MCF 10A (cell line): ENCODE measurements at regions not wholly inside any gene's neighbourhood (a gene's known extent, or its start where the extent isn't known, plus 50 kb on each side); places are given as distances from the start of the nearest gene placed in this dataset.

ENCODE experiments used
- BruUV-seq: library from RNA; stranded (reverse); fragments of 400-500 nt; replicated peaks from 2 replicates; lab custom pipeline; 2021; lab: Mats Ljungman, UMichigan
- CTCF ChIA-PET: fragments of 300-600 bp; sonication (Branson Sonifier 250); formaldehyde crosslinking; extraction: SDS; loops from one replicate; lab custom pipeline; 2021; ENCODE audit warnings: antibody characterized with exemption, inconsistent platforms; lab: Yijun Ruan, JAX
- POLR2A ChIA-PET: fragments of 300-600, 350-650 bp; sonication (Branson Sonifier 250); formaldehyde crosslinking; extraction: SDS; loops from one replicate; lab custom pipeline; 2020; ENCODE audit warnings: antibody characterized with exemption, inconsistent platforms; lab: Yijun Ruan, JAX
- DNase-seq: peaks from one replicate; pipeline ENCODE4 v3.0.0-alpha.2; 2018; ENCODE audit not compliant: unreplicated experiment
- H3K27ac Mint-ChIP-seq: one replicate; pipeline ENCODE4 v1.8.0; 2022; ENCODE audit warnings: mild to moderate bottlenecking, low read depth, mixed read lengths; ENCODE audit not compliant: unreplicated experiment
- H3K27me3 Mint-ChIP-seq: one replicate; pipeline ENCODE4 v1.8.0; 2022; ENCODE audit warnings: mixed read lengths; ENCODE audit not compliant: insufficient read depth, unreplicated experiment
- H3K36me3 Mint-ChIP-seq: one replicate; pipeline ENCODE4 v1.8.0; 2022; ENCODE audit warnings: mild to moderate bottlenecking, moderate library complexity, mixed read lengths; ENCODE audit not compliant: insufficient read depth, unreplicated experiment
- H3K4me1 Mint-ChIP-seq: one replicate; pipeline ENCODE4 v1.8.0; 2022; ENCODE audit warnings: mixed read lengths; ENCODE audit not compliant: insufficient read depth, unreplicated experiment
- H3K4me3 Mint-ChIP-seq: one replicate; pipeline ENCODE4 v1.8.0; 2022; ENCODE audit warnings: mild to moderate bottlenecking, moderate library complexity, mixed read lengths; ENCODE audit not compliant: unreplicated experiment
- H3K9me3 Mint-ChIP-seq: one replicate; pipeline ENCODE4 v1.8.0; 2022; ENCODE audit warnings: mixed read lengths; ENCODE audit not compliant: unreplicated experiment
- intact Hi-C: fragments of 100-400 bp; cut with micrococcal nuclease; formaldehyde crosslinking; loops from 2 replicates; pipeline ENCODE4 v1.14.1; 2022
- TF ChIP-seq, protein P1 (sequence below): fragments of 200-600 bp; IDR thresholded peaks from one replicate; pipeline ENCODE4 v1.8.0; 2022; ENCODE audit warnings: antibody characterized with exemption, mild to moderate bottlenecking; ENCODE audit not compliant: unreplicated experiment

GRCh38 chr5:67259548-67260215, 63.1 kb upstream of the CD180 start:
- peaks cover 59% of the 10 kb centered on the region for H3K4me1 Mint-ChIP-seq
- intact Hi-C loops = no loop called here
- BruUV-seq = no TSS peak
- H3K27me3 Mint-ChIP-seq = no peaks in the 10 kb centered on the region
- ChIA-PET POLR2A (interaction anchor here (0.6 to 4.4 kb wide), 4 partner anchors 9 to 777 kb away, joined by 3 to 63 read pairs (median 12); no protein-coding TSS in a partner anchor), CTCF (no interaction called here)
- peak overlapping the region; percentile 98 for H3K27ac Mint-ChIP-seq
- TF ChIP-seq, protein P1, sequence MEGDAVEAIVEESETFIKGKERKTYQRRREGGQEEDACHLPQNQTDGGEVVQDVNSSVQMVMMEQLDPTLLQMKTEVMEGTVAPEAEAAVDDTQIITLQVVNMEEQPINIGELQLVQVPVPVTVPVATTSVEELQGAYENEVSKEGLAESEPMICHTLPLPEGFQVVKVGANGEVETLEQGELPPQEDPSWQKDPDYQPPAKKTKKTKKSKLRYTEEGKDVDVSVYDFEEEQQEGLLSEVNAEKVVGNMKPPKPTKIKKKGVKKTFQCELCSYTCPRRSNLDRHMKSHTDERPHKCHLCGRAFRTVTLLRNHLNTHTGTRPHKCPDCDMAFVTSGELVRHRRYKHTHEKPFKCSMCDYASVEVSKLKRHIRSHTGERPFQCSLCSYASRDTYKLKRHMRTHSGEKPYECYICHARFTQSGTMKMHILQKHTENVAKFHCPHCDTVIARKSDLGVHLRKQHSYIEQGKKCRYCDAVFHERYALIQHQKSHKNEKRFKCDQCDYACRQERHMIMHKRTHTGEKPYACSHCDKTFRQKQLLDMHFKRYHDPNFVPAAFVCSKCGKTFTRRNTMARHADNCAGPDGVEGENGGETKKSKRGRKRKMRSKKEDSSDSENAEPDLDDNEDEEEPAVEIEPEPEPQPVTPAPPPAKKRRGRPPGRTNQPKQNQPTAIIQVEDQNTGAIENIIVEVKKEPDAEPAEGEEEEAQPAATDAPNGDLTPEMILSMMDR = no peak
- H3K36me3 Mint-ChIP-seq = peaks cover 6% of the 10 kb centered on the region
- no peak overlapping the region for H3K4me3 Mint-ChIP-seq
- DNase-seq = no peak
- peaks cover 10% of the 10 kb centered on the region for H3K9me3 Mint-ChIP-seq

DNA sequence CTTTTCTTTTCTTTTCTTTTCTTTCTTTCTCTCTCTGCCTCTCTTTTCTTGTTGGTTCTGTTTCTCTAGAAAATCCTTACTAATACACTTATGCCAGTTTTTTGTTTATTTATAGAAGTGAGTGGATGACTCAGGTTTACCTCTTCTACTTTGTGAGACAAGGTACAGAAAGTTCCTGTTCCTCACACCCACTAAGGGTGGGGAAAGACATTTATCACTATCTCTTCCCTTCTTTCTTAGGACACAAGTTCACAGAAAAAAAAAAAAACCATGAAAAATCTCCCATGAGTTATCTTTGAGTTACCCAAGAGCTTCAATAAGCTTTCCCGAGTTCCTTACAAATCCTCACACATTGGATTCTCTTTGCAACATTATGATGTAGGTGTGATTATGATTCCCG, 60.9 kb upstream of the CD180 start:
- no peaks in the 10 kb centered on the region for H3K27me3 Mint-ChIP-seq
- peaks cover 44% of the 10 kb centered on the region for H3K4me1 Mint-ChIP-seq
- TF ChIP-seq, protein P1 = no peak
- H3K27ac Mint-ChIP-seq = peak overlapping the region; percentile 98
- H3K36me3 Mint-ChIP-seq = peaks cover 6% of the 10 kb centered on the region
- no TSS peak for BruUV-seq
- intact Hi-C loops = no loop called here
- DNase-seq = peak; percentile 95
- ChIA-PET POLR2A (interaction anchor here (0.6 to 4.4 kb wide), 16 partner anchors 9 to 1074 kb away, joined by 3 to 63 read pairs (median 4); no protein-coding TSS in a partner anchor), CTCF (interaction anchor here (0.6 to 1.3 kb wide), 3 partner anchors 11 to 995 kb away, joined by 3 to 6 read pairs (median 4); no protein-coding TSS in a partner anchor)
- peak overlapping the region; percentile 22 for H3K4me3 Mint-ChIP-seq
- H3K9me3 Mint-ChIP-seq = no peaks in the 10 kb centered on the region

DNA sequence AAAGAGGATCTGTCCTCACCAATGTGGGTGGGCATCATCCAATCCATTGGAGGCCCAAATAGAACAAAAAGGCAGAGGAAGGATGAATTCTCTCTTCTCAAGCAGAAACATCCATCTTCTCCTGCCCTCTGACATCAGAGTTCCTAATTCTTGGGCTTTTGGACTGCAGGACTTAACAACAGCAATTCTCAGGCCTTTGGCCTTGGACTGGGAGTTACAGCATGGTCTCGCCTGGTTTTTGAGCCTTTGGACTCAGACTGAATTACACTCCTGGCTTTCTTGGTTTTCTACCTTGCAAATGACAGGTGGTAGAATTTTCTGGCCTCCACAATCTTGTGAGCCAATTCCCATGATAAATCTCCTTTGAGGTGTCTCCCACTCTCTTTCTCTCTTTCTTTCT, 60.5 kb upstream of the CD180 start:
- BruUV-seq = TSS peak; percentile 93
- CTCF ChIA-PET = no interaction called here
- TF ChIP-seq, protein P1 = no peak

GRCh38 chr5:67255881-67256280, 59.3 kb upstream of the CD180 start:
- Mint-ChIP-seq H3K27me3 (no peaks in the 10 kb centered on the region), H3K27ac (peak overlapping the region; percentile 98), H3K4me1 (peaks cover 40% of the 10 kb centered on the region), H3K4me3 (no peak overlapping the region), H3K36me3 (peaks cover 6% of the 10 kb centered on the region), H3K9me3 (no peaks in the 10 kb centered on the region)
- intact Hi-C loops = no loop called here
- ChIA-PET CTCF (interaction anchor here (0.6 kb wide), 1 partner anchor 13 kb away, joined by 3 read pairs; no protein-coding TSS in a partner anchor), POLR2A (interaction anchor here (0.6 to 1.9 kb wide), 3 partner anchors 46 to 1012 kb away, joined by 3 to 6 read pairs (median 5); no protein-coding TSS in a partner anchor)
- TF ChIP-seq, protein P1 = no peak
- BruUV-seq = no TSS peak
- no peak for DNase-seq

More for the DNA sequence above, 60.5 kb upstream of the CD180 start:
- Mint-ChIP-seq H3K36me3 (peaks cover 6% of the 10 kb centered on the region), H3K9me3 (no peaks in the 10 kb centered on the region), H3K4me3 (peak overlapping the region; percentile 22), H3K4me1 (peaks cover 40% of the 10 kb centered on the region), H3K27me3 (no peaks in the 10 kb centered on the region), H3K27ac (peak overlapping the region; percentile 98)
- POLR2A ChIA-PET = interaction anchor here (0.6 to 4.4 kb wide), 13 partner anchors 9 to 968 kb away, joined by 3 to 63 read pairs (median 5); no protein-coding TSS in a partner anchor
- DNase-seq = peak; percentile 44
- intact Hi-C loops = no loop called here
